ENCODE measurements at regions not wholly inside any gene's neighbourhood (a gene's known extent, or its start where the extent isn't known, plus 50 kb on each side); places are given as distances from the start of the nearest gene placed in this dataset.
"Not testable (repeated sequence)": the region's sequence is repeated elsewhere in the genome, so short reads cannot be mapped to it uniquely, and the experiment has no call there.

- DNase-seq, result no peak
- Histone ChIP-seq H3K4me3 (no peak overlapping the region), H3K27me3 (peaks cover 2% of the 10 kb centered on the region; the same call in 1 of the 2 replicates), H3K9me3 (no peaks in the 10 kb centered on the region), H3K36me3 (no peaks in the 10 kb centered on the region)
Measured at GRCh38 chr2:63743982-63744966, 97.4 kb upstream of the UGP2 start.

GRCh38 chr2:63746548-63746947, 95.1 kb upstream of the UGP2 start:
- not testable (repeated sequence) for H3K9me3 ChIP-seq

GRCh38 chr2:63751901-63752300, 89.8 kb upstream of the UGP2 start:
- no peaks in the 10 kb centered on the region for H3K9me3 ChIP-seq
- no peaks in the 10 kb centered on the region for H3K36me3 ChIP-seq
- DNase-seq, result no peak
- peaks cover 2% of the 10 kb centered on the region; the same call in 1 of the 2 replicates for H3K27me3 ChIP-seq
- no peak overlapping the region for H3K4me3 ChIP-seq

More at GRCh38 chr2:63746548-63746947, 95.1 kb upstream of the UGP2 start:
- H3K36me3 ChIP-seq, H3K27me3 ChIP-seq, H3K4me3 ChIP-seq, DNase-seq: not testable (repeated sequence)

GRCh38 chr2:63755216-63755615, 86.5 kb upstream of the UGP2 start:
- H3K4me3 ChIP-seq, result no peak overlapping the region
- no peaks in the 10 kb centered on the region for H3K36me3 ChIP-seq
- H3K27me3 ChIP-seq, result no peaks in the 10 kb centered on the region
- no peaks in the 10 kb centered on the region for H3K9me3 ChIP-seq
- no peak for DNase-seq

GRCh38 chr2:63755965-63756364, 85.7 kb upstream of the UGP2 start:
- no peak for DNase-seq

GRCh38 chr2:63763391-63763941, 78.2 kb upstream of the UGP2 start:
- DNase-seq, result no peak
- Histone ChIP-seq H3K9me3 (peaks cover 6% of the 10 kb centered on the region; the same call in 1 of the 2 replicates), H3K36me3 (no peaks in the 10 kb centered on the region), H3K4me3 (no peak overlapping the region), H3K27me3 (no peaks in the 10 kb centered on the region)

More at GRCh38 chr2:63755965-63756364, 85.7 kb upstream of the UGP2 start:
- H3K4me3 ChIP-seq, result no peak overlapping the region
- H3K27me3 ChIP-seq, result no peaks in the 10 kb centered on the region
- H3K36me3 ChIP-seq, result no peaks in the 10 kb centered on the region
- H3K9me3 ChIP-seq, result no peaks in the 10 kb centered on the region

GRCh38 chr2:63764630-63765029, 77.1 kb upstream of the UGP2 start:
- no peak for DNase-seq
- Histone ChIP-seq H3K36me3 (no peaks in the 10 kb centered on the region), H3K9me3 (peaks cover 6% of the 10 kb centered on the region; the same call in 1 of the 2 replicates), H3K27me3 (no peaks in the 10 kb centered on the region), H3K4me3 (no peak overlapping the region)

GRCh38 chr2:63765117-63765516, 76.6 kb upstream of the UGP2 start:
- H3K4me3 ChIP-seq, result no peak overlapping the region
- no peak for DNase-seq
- no peaks in the 10 kb centered on the region for H3K27me3 ChIP-seq
- no peaks in the 10 kb centered on the region for H3K36me3 ChIP-seq
- peaks cover 6% of the 10 kb centered on the region; the same call in 1 of the 2 replicates for H3K9me3 ChIP-seq

- no peaks in the 10 kb centered on the region for H3K36me3 ChIP-seq
Measured at GRCh38 chr2:63767307-63767706, 74.4 kb upstream of the UGP2 start.

GRCh38 chr2:63768051-63768450, 73.6 kb upstream of the UGP2 start:
- Histone ChIP-seq H3K36me3 (no peaks in the 10 kb centered on the region), H3K27me3 (no peaks in the 10 kb centered on the region), H3K9me3 (peaks cover 6% of the 10 kb centered on the region; the same call in 1 of the 2 replicates), H3K4me3 (no peak overlapping the region)
- DNase-seq, result no peak

More at GRCh38 chr2:63767307-63767706, 74.4 kb upstream of the UGP2 start:
- H3K4me3 ChIP-seq, result no peak overlapping the region
- DNase-seq, result no peak
- H3K9me3 ChIP-seq, result peaks cover 6% of the 10 kb centered on the region; the same call in 1 of the 2 replicates
- no peaks in the 10 kb centered on the region for H3K27me3 ChIP-seq

GRCh38 chr2:63769915-63770314, 71.8 kb upstream of the UGP2 start:
- no peaks in the 10 kb centered on the region for H3K27me3 ChIP-seq
- no peaks in the 10 kb centered on the region for H3K36me3 ChIP-seq
- peaks cover 6% of the 10 kb centered on the region; the same call in 1 of the 2 replicates for H3K9me3 ChIP-seq
- no peak for DNase-seq
- H3K4me3 ChIP-seq, result no peak overlapping the region

- Histone ChIP-seq H3K4me3 (no peak overlapping the region), H3K36me3 (no peaks in the 10 kb centered on the region), H3K27me3 (no peaks in the 10 kb centered on the region), H3K9me3 (peaks cover 5% of the 10 kb centered on the region; the same call in 1 of the 2 replicates)
- DNase-seq, result no peak
Measured at GRCh38 chr2:63772061-63772460, 69.6 kb upstream of the UGP2 start.

- H3K4me3 ChIP-seq, result no peak overlapping the region
- no peaks in the 10 kb centered on the region for H3K9me3 ChIP-seq
- H3K36me3 ChIP-seq, result no peaks in the 10 kb centered on the region
- H3K27me3 ChIP-seq, result no peaks in the 10 kb centered on the region
- no peak for DNase-seq
Measured at GRCh38 chr2:63775191-63775590, 66.5 kb upstream of the UGP2 start.

- Histone ChIP-seq H3K27me3 (no peaks in the 10 kb centered on the region), H3K9me3 (no peaks in the 10 kb centered on the region), H3K36me3 (no peaks in the 10 kb centered on the region), H3K4me3 (no peak overlapping the region)
- no peak for DNase-seq
Measured at GRCh38 chr2:63776382-63776781, 65.3 kb upstream of the UGP2 start.

GRCh38 chr2:63777816-63778215, 63.9 kb upstream of the UGP2 start:
- Histone ChIP-seq H3K27me3 (no peaks in the 10 kb centered on the region), H3K36me3 (no peaks in the 10 kb centered on the region), H3K4me3 (no peak overlapping the region), H3K9me3 (no peaks in the 10 kb centered on the region)
- DNase-seq, result no peak

- Histone ChIP-seq H3K9me3 (no peaks in the 10 kb centered on the region), H3K27me3 (no peaks in the 10 kb centered on the region), H3K4me3 (no peak overlapping the region), H3K36me3 (no peaks in the 10 kb centered on the region)
- DNase-seq, result no peak
Measured at GRCh38 chr2:63778391-63778790, 63.3 kb upstream of the UGP2 start.

- H3K36me3 ChIP-seq, result no peaks in the 10 kb centered on the region
- no peak overlapping the region for H3K4me3 ChIP-seq
- no peaks in the 10 kb centered on the region for H3K27me3 ChIP-seq
- no peak for DNase-seq
- no peaks in the 10 kb centered on the region for H3K9me3 ChIP-seq
Measured at GRCh38 chr2:63780518-63781155, 61.1 kb upstream of the UGP2 start.
